Occipital lobe (tissue), 1 donor: ENCODE measurements at regions not wholly inside any gene's neighbourhood (a gene's known extent, or its start where the extent isn't known, plus 50 kb on each side); places are given as distances from the start of the nearest gene placed in this dataset.

Experiments
- DNase-seq: peaks from one replicate; lab custom pipeline; 2025; lab: John Stamatoyannopoulos, UW

DNA sequence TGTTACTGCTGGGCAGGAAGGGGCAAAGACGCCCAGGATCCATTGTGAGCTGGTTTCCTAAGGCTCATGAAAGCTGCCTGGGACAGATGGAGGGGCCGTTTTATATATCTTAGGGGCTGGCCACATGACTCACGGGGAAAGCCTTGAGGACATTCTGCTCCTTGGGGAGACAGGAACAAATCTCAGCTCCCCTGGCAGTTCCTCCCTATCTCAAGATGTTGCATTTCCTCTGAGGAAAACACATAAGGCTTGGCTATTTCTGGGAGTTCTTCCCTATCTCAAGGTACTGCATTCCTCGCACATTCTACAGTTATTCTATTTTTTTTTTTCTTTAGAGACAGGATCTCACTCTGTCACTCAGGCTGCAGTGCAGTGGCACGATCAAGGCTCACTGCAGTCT, 804.6 kb upstream of the TENM3 start:
- no peak for DNase-seq

DNA sequence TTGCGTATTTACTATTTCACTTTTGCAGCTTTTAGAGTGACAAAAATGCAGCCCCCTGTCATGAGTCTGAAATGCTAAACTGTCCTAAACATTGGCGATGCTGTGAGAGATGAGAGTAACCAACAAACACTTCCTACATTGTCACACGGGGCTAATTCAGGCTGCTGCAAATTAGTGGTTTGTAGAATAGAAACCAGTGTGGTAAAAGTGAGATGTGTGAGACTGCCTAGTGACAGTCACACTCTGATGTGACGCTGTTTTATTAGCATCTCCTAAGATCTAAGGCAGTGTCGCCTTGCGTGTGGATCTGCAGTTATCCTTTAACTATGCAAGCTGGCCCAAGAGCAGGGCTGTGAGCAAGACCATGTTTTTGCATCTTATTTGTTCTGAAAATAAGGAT, 800.2 kb upstream of the TENM3 start:
- no peak for DNase-seq

DNA sequence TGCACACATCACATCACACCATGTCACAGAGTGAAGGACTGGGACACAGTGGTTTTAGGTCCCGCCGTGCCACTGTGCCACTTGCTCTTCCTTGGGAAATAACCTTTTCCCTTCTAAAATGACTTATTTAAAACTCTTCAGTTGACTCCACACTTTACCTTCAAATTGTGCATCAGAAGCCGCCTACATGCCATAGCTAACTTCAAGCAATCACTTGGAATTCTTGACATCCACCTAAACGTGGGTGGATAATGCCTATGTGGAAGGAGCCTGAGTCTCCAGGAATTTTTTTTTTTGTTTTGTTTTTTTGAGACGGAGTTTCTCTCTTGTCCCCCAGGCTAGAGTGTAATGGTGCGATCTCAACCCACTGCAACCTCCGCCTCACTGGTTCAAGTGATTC, 777.4 kb upstream of the TENM3 start:
- no peak for DNase-seq

DNA sequence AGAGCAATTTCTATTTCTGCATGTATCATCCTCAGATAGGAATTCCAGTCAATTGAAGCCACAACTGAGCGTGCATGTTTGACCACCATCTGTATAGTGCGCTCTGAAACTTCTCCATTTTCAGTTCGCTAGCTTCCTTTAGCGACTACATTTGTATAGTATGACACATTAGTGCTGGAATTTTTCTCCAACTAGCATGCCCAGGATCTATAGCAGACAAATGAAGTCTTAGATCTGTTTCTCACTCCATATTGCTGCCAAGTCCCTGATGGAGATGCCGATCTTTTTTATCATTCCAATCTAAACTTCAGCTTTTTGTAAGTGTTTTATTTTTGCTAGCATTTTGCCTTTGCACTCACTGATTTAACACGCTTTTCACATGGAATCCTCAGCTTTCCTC, 774.8 kb upstream of the TENM3 start:
- no peak for DNase-seq

DNA sequence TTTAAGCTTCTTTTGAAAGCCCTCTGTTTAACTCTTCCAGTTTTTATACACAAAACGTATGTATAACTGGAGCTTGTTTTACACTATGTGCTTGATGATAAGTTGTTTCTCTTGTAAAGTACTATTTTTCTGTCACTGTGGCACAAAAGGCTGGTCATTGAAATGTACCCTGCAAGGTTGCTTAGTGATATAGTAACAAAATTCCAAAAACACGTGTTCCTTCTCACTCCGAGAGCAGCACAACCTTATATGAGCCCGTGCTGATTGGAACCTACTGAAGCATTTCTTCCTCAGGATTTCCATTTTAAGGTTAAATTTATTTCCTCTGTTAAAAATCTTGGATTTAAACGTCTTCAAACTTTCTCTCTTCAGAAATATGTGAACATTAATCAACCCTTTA, 772.9 kb upstream of the TENM3 start:
- DNase-seq: no peak

DNA sequence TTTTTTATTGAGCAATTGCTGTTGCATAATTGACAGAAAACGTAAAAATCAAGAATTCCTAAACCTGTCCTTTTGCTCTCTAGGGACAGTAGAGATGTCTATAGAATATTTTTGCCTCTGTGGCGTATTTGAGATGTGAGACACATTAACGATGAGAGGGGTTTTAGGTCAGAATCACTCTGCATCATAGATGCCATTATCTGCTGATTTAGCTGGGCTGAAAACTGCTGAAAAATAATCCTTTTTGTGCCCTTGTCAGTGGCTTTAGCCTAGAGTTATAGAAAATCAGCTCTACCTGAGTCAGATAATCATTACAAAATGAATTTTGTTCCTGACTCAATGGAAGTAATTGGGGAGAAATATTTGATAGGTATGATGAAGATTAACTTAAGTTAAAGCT, 767.8 kb upstream of the TENM3 start:
- no peak for DNase-seq

DNA sequence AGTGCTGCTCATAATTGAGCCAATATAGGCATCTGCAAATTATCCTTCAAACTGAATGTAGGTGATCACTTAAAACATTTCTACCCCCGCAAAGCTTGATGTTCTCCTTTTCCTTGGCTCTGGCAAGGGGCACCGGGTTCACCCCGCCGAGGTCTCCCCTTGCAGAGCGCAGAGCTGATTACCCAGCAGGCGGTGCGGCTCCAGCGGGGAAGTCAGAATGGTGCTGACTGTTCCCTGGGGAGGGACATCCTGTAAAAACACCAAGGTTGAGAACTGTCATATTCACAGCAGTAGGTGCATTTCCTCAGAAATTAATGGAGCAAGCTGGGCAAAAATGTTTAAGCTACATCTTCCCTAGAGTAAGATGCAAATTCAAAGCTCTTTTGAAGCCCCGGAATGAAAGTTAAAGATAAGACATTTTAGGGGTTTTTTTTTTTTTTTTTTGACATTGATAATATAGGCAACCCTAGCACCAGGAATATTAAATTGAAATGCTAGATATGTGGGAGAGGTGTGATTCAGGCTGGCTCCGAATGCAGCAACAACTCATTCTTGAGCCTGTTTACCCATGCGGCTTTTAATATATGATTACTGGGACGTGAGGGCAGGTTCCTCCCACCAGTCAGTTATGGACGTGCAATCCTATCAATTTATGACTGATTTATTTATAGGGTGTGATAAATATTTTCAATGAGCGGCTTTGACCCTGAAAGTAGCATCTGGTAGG, 767.3 kb upstream of the TENM3 start:
- no peak for DNase-seq

DNA sequence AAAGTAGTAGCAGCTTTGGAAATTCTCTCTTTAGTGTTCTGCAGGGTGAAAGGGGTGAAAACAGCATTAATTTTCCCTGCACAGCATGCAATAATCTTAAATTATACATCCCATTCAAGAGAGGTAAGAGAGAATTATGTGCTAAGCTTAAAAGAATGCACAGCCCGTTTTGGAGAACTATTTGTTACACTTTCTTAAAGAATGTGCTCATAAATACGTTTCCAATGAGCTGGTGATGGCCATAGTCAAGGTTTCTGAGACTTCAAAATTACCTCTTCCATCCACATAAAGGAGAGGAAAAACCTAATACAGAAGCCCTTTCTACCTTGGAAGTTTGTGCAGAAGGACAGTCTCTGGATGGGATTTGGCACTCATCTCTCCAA, 766.7 kb upstream of the TENM3 start:
- no peak for DNase-seq

DNA sequence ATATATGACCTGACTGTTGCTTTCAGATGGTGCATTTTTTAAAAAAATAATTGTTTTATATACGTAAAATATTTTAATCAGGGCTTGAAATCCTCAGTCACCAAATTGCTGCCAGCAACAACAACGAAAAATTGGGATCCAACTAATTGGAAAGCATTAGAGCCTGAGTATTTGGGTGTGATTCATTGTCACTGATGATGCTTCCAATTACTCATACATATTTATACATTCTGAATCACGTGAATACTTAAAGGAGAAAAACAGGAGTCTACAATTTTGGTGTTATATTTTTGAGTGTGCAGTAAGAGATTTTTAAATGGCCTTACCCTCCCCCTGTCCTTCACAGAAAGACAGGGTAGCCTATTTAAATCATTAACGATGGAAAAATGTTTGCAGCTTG, 765.6 kb upstream of the TENM3 start:
- DNase-seq: no peak

DNA sequence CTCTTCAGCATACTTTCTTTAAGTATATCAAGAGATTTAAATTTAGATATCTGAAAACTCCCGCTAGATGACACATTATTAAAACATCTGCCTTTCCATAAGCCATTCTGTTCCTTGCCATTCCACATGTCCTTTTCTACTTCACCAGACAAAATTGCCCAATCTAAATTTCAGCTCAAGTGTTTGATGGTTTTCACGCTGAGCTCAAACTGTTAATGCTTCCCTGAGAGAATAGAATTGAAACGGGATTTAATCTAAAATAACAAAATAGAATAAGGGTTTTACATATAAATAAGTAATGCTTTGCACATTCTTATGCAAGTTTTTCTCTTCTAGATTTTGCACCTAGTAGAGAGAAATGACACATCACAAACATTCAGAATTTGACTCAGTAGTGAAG, 764.5 kb upstream of the TENM3 start:
- no peak for DNase-seq

DNA sequence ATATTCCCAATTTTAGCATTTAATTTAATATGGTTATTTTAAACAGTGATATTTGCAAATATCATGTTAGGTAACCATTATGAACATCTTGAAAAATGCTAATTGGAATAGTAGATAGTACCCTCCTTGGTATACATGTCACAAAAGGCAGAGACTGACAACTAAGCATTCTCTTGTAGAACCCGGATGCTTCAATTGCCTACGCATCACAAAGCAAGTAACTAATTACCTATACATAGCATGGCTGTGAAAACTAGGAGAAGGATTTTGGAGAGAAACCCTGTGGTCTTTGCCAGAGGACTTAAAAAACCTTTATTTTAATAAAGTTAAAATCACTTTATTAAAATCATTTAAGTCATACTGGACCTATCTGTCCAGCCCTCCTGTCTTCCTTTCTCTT, 764.1 kb upstream of the TENM3 start:
- DNase-seq: no peak

DNA sequence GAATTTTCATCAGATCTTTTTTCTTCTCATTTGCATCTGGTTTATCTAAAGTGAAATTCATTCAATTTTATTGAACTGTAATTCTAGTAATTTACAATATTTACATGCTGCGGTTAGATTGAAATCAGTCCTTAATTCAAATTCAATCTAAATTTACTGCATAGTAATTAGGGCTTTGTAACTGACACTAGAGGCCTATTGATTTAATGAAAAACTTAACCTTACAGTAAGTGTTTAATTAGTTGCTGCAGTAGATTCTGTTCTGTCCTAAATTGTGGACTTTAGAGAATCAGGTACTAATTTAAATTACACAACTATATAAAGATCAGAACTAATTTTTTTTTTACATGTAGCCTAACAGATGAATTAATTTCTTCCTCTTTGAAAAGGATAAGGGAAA, 758.8 kb upstream of the TENM3 start:
- DNase-seq: no peak

DNA sequence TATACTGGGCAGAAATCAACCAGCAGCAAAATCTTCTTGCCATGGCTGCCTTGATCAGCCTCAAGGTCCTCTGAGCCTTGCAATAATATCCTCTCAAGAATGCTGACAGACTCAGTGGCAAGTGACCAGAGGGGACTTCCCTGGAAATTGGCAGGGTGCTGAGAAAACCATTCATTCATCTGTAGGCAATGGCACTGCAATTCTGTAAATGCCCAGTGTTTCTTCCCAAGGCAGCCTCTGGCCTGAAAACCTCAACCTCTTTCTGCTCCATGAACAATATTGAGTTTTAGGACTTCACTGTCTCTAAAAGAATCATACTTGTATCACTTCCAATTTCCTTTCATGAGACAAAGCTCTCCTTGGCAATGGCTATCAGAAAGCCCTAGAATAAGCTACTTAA, 754.3 kb upstream of the TENM3 start:
- DNase-seq: no peak

DNA sequence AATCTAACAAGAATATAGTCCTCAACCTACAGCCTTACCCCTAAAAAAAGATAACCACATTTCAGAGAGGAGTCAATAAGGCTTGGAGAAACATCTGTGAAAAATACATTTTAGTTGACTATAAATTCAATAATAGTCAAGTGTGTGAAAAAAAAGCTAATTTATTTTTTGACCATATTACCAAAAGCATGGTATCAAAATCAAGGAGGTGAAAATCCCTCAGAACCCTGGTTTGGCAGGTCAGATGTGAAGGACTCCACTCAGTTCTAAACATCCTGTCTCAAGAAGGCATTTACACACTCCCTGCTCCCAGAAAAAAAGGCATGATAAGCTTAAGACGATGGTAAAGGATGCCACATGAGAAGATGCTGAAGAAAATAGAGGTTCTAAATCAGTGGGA, 745.1 kb upstream of the TENM3 start:
- no peak for DNase-seq

DNA sequence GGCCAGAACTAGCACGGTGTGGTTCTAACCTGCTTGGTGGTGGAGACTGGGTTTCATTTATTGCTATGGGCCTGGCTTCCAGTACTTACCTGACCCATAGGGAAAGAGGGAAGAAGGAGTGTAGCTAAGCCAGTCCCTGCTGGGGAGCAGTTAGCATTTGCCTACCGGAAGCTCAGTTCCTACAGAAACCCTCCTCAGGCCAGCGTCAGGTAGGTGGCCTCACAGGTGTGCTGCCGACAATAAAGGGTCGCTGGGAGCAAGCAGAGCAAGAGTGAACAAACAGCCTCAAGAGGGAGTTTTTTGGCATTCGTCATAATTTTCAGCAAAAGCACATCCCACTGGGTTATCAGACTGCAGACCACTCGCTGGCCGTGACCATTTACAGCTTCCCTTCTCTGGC, 740.6 kb upstream of the TENM3 start:
- no peak for DNase-seq

DNA sequence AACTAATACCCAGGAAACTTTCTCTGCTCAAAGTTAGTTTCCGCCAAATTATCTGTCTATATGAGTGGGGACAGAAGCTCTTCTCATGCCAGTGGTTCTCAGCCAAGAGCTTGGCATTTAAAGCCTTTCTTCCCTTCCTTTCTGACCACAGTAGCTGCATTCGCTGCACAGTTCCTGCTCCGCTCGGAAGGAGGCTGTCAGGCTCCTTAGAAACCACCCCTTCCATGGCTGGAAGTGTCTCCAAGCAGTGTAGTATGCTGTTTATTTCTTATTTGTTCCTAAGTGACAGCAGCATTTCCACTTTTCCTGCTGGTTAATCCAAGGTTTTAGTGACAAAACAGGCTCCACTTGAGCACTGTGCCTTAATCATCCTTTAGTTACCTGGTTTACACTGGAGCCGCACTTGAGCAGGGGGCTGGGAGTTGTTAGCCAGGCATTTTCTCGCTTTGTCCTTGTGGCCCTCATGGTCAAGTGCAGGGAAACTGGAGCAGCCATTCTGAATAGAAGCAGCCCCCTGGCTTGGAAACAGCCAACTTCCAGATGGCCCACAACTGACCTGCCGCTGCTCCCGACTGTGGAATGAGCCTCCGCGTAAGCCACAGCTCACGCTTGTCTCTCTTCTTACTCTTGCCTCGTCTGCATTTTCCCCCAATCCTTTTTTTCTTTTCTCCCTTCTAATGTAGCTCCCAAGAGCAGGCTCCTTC, 739.4 kb upstream of the TENM3 start:
- DNase-seq: no peak

DNA sequence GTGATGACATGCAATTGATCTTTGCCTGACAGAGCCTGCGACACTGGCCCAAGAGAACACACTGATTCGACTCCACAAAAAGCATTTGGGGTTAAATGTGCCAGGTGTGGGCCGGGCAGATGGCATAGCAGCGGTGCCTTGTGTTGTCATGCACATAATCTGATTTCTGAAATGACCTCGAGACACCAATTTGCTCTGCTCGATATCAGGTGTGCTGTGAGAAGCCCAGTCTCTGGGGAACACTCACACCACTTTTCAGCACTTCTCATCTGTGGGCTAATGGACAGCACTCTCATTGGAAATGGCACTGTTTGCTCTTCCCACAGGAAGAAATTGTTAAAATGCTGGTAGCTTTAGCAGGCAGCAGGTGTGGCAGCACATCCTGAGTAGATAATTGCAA, 738.3 kb upstream of the TENM3 start:
- DNase-seq: no peak

DNA sequence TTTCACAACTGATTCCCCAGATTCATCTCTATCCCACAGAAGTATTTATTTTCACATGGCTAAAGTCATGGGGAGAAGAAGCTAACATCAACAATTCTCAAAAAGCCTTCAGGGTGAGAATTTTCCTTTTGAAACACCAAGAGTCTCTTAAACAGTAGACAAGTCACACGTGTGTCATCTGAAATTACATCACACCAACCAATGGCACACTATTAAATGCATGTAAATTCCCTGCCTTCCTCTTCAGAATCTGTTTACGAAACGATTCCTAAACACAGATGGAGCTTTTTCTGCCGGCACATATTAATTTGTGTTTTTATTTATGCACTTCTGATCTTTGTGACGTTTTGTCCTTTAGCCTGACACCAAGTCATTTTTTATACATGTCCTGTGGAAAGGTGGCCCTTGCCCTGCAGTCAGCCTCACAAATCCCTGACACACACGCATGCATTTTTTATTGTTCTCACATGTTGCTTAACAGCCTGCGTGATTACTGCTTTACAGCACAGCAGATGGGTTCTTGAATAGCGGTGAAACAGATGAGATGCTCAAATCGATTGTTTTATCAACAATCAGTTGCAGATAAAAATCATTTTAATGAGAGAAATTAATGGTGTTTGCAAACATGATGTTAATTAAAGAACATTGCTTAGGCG, 735.9 kb upstream of the TENM3 start:
- no peak for DNase-seq

DNA sequence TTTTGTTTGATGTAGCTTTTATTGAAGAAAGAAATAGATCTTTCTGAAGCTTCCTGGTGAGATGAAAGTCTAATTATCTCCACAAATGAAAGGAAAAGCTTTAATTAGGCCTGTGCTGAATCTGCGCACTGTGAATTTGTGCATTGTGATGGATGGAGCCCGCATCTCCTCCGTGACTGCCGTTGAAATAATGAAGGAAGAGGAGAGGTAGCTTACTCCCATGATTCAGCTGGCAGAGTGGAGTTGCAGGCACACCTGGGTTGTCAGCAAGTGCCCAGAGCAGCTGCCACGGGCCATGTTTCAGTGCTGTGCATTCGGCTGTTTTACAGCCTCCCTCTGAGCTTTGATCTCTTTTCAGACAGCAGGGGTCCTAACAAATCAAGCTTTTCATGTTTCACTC, 735.3 kb upstream of the TENM3 start:
- DNase-seq: no peak

DNA sequence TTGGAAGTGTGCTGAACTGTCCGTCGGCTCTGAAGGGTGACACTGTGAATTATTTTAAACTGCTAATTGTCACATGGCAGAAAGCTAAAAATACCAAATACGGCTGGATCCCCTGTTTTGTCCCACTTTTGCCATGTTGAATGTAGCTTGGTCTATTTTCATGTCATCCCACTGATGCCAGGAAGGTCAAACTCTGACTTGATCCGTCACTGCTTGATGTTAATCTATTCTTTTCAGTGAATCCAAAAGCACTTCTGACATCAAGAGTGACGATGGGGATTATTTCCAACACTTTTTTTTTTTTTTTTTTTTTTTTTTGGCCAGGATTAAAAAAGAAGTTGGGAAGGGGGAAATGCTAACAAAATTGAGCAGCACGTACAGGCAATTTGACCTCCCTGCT, 734.6 kb upstream of the TENM3 start:
- no peak for DNase-seq

DNA sequence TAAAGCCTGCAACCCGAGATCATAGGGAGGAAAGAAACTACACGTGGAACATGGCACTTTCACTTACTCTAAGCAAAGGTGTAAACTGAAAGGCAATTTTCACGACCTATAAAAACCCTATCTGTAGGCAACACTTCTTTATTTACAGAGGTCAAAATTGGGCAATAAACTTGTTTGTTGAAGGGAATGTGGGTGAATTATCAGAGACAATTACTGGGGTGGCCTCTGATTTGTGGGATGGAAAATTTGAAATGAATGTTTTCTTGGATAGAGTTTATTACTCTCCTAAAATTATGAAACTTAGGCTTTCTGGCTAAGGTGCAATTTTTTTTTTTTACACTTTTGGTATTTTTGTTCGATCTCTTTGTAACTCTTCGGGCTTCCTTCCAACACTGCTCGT, 734.1 kb upstream of the TENM3 start:
- DNase-seq: no peak

DNA sequence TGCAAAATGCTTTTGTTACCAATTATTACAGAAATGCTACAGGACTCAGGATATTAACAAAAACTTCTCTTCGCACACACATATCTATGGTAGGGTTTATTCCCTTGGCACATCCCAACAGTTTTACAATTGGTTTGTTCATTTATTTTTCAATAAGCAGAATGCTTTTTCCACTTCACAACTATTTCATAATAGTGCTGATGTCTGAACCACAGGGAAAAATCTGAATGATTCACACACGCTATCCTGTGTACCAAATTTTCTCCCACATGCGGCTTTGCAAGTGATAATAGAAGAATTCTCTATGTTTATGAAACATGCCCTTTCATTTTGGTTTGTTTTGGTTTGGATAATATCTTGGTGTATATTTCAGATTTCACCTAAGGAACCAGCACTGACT, 725.7 kb upstream of the TENM3 start:
- no peak for DNase-seq

DNA sequence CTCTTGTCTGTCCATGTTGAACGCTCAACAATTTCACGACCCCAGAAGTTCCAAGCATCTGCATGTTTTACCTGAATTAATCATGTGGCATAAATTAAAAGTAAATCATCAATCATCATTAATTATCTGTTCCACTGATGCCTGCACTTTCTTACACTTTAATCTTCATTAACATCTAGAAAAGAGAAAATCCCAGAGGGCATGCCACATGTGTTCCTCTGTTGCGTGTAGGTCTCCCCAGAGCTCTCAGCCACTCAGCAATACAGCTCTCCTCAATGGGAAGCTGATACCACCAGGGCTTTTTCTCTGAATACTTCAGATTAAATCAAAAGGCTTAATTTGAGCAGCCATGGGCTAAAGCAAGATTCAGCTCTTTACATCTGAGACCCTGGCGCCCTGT, 722.4 kb upstream of the TENM3 start:
- no peak for DNase-seq
